HepG2 (cell line): ENCODE measurements at regions not wholly inside any gene's neighbourhood (a gene's known extent, or its start where the extent isn't known, plus 50 kb on each side); places are given as distances from the start of the nearest gene placed in this dataset.
A peak's percentile ranks its signal among the peaks of the same experiment; 100 is the strongest.

Experiments
- ATAC-seq: fragments of 200-7000 bp; cut with Tn5 transposase; 3 replicates; pipeline ENCODE4 v1.9.1; 2020; ENCODE audit warnings: mild to moderate bottlenecking, moderate library complexity
- BruUV-seq: library from RNA; stranded (reverse); fragments of 400-500 nt; replicated peaks from 2 replicates; lab custom pipeline; 2021; lab: Mats Ljungman, UMichigan
- CTCF ChIA-PET: fragments of 300-600 bp; formaldehyde crosslinking; extraction: SDS; loops from one replicate; lab custom pipeline; 2021; ENCODE audit warnings: low total read pairs, inconsistent platforms, low intra/inter-chr PET ratio; lab: Yijun Ruan, JAX
- POLR2A ChIA-PET: fragments of 350-600 bp; sonication (Branson Sonifier 250); formaldehyde crosslinking; loops from one replicate; lab custom pipeline; 2020; ENCODE audit warnings: antibody characterized with exemption, inconsistent platforms; lab: Yijun Ruan, JAX
- DNase-seq: peaks from one replicate; pipeline ENCODE4 v3.0.0-alpha.2; 2015; ENCODE audit warnings: low spot score
- FAIRE-seq: peaks from 3 replicates; lab custom pipeline; 2011; peaks lifted over from hg19 to GRCh38; lab: Jason Lieb, UNC
- H2AFZ ChIP-seq: one replicate; pipeline ENCODE4 v1.6.1; 2011; ENCODE audit warnings: low read length, inconsistent platforms
- H3K27ac ChIP-seq: fragments of 300-600 bp; 3 replicates; pipeline ENCODE4 v1.8.0; 2011; ENCODE audit warnings: mixed run types, mild to moderate bottlenecking, mixed read lengths, low read length, inconsistent platforms; ENCODE audit not compliant: insufficient read depth; ENCODE audit errors: extremely low read length
- H3K27me3 ChIP-seq, 2 experiments: fragments of 200-600 bp in 1 of 2; 2 replicates in 1 of 2; 3 replicates in 1 of 2; pipeline versions ENCODE4 v1.6.0 to v1.8.0; 2011; ENCODE audit warnings: low read length in 2 of 2, mild to moderate bottlenecking in 2 of 2, moderate library complexity in 2 of 2, inconsistent platforms in 1 of 2; ENCODE audit not compliant: insufficient read depth in 2 of 2, control insufficient read depth in 1 of 2
- H3K36me3 ChIP-seq, 2 experiments: fragments of 200-600 bp in 1 of 2; replicated peaks in 1 of 2; 2 replicates in 1 of 2; 3 replicates in 1 of 2; pipeline versions ENCODE4 v1.5.1 to v1.8.0; 2011; ENCODE audit warnings: low read length in 2 of 2, inconsistent platforms in 1 of 2; ENCODE audit not compliant: insufficient read depth in 2 of 2, control insufficient read depth in 1 of 2
- H3K4me1 ChIP-seq: 2 replicates; pipeline ENCODE4 v1.5.1; 2012; ENCODE audit warnings: low read length, inconsistent platforms; ENCODE audit not compliant: insufficient read depth
- H3K4me2 ChIP-seq: 2 replicates; pipeline ENCODE4 v1.6.0; 2011; ENCODE audit warnings: low read depth, low read length, inconsistent platforms
- H3K4me3 ChIP-seq, 3 experiments: fragments of 200-600 bp in 1 of 3; sonication (generic), shearing (Covaris generic) in 1 of 3; replicated peaks in 1 of 3; 2 replicates each; pipeline ENCODE4 v1.5.1; 2011 to 2016; ENCODE audit warnings: low read length in 3 of 3, inconsistent platforms in 2 of 3, low read depth in 2 of 3, mild to moderate bottlenecking in 2 of 3, control low read depth in 1 of 3, mixed read lengths in 1 of 3; ENCODE audit not compliant: insufficient read depth in 1 of 3
- H3K79me2 ChIP-seq: one replicate; pipeline ENCODE4 v1.6.1; 2011; ENCODE audit warnings: low read length, inconsistent platforms; ENCODE audit not compliant: insufficient read depth
- H3K9ac ChIP-seq: 2 replicates; pipeline ENCODE4 v1.6.0; 2011; ENCODE audit warnings: mild to moderate bottlenecking, low read depth, low read length, inconsistent platforms; ENCODE audit not compliant: insufficient read depth
- H3K9me3 ChIP-seq: 2 replicates; pipeline ENCODE4 v1.5.1; 2012; ENCODE audit warnings: mild to moderate bottlenecking, low read length
- H4K20me1 ChIP-seq: 2 replicates; pipeline ENCODE4 v1.6.0; 2011; ENCODE audit warnings: inconsistent platforms, mild to moderate bottlenecking, low read length, moderate library complexity; ENCODE audit not compliant: insufficient read depth
- ATF7 ChIP-seq, 2 experiments: fragments of 450-650 bp in 1 of 2; sonication (generic) in 1 of 2; formaldehyde crosslinking in 1 of 2; IDR thresholded peaks; 2 replicates each; pipeline versions ENCODE4 v1.4.0 to v1.6.1; 2016 to 2020; ENCODE audit warnings: antibody characterized with exemption in 1 of 2, mild to moderate bottlenecking in 1 of 2, missing genetic modification reagents in 1 of 2
- RAD51 ChIP-seq: fragments of 450-650 bp; IDR thresholded peaks from 2 replicates; pipeline ENCODE4 v1.6.1; 2016; ENCODE audit warnings: borderline replicate concordance
- ZNF207 ChIP-seq: fragments of 450-650 bp; IDR thresholded peaks from 2 replicates; pipeline ENCODE4 v1.6.1; 2016; ENCODE audit warnings: antibody characterized with exemption, borderline replicate concordance
- ZNF33A ChIP-seq: sonication (generic); formaldehyde crosslinking; IDR thresholded peaks from 2 replicates; pipeline ENCODE4 v1.5.1; 2020; ENCODE audit warnings: missing genetic modification reagents, mild to moderate bottlenecking, moderate library complexity, borderline replicate concordance
- ZNF782 ChIP-seq: sonication (generic); formaldehyde crosslinking; IDR thresholded peaks from 2 replicates; pipeline ENCODE4 v1.4.0; 2020; ENCODE audit warnings: missing genetic modification reagents, mild to moderate bottlenecking, borderline replicate concordance
- ZSCAN21 ChIP-seq: sonication (generic); formaldehyde crosslinking; IDR thresholded peaks from 2 replicates; pipeline ENCODE4 v1.8.0; 2022; ENCODE audit warnings: mild to moderate bottlenecking, missing genetic modification reagents, moderate library complexity, borderline replicate concordance
- WGBS: methylation state at CpG from one replicate; pipeline ENCODE4 v1.1.6; 2017; ENCODE audit warnings: low lambda C conversion rate; 5-methylcytosine and 5-hydroxymethylcytosine counted together
- in situ Hi-C: cut with HindIII; loops from 2 replicates; pipeline ENCODE4 v1.10.0; 2017; ENCODE audit warnings: low pct_unique_long_range_greater_than_20kb; ENCODE audit not compliant: extremely low pct_ligation_motif_present
- intact Hi-C: fragments of 100-400 bp; cut with micrococcal nuclease; formaldehyde crosslinking; loops from one replicate; pipeline ENCODE4 v1.10.0; 2022; ENCODE audit not compliant: unreplicated experiment
- TF ChIP-seq, protein P1 (sequence below): sonication (generic); formaldehyde crosslinking; IDR thresholded peaks from 2 replicates; pipeline ENCODE4 v1.5.1; 2020; ENCODE audit warnings: mild to moderate bottlenecking, missing genetic modification reagents
- TF ChIP-seq, protein P2 (sequence below): IDR thresholded peaks from 2 replicates; pipeline ENCODE4 v1.6.1; 2016; ENCODE audit warnings: mild to moderate bottlenecking
- TF ChIP-seq, protein P3 (sequence below): sonication (generic); formaldehyde crosslinking; IDR thresholded peaks from 2 replicates; pipeline ENCODE4 v1.5.0; 2020; ENCODE audit warnings: missing genetic modification reagents

DNA sequence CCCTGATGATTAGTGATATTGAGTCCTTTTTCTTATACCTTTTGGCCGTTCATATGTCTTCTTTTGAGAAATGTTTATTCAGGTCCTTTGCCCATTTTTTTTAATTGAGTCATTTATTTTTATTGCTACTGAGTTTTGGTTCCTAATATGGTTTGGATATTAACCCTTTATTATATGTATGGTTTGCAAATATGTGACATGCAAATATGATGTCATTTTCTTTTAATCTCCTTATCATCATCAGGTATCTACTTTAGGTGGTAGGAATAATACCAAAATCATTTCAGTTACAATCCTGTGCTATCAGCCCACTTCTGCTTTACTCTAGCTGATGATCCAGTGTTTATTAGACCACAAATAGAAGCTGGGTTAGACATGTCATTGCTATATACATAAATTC is 102.3 kb upstream of the TRPC7 start:
- Histone ChIP-seq H3K4me1 (no peaks in the 10 kb centered on the region), H3K27ac (no peak overlapping the region), H4K20me1 (no peaks in the 10 kb centered on the region), H3K4me2 (no peak overlapping the region), H2AFZ (no peak overlapping the region), H3K36me3 (no peaks in the 10 kb centered on the region), H3K9ac (no peak overlapping the region), H3K27me3 (no peaks in the 10 kb centered on the region), H3K79me2 (no peaks in the 10 kb centered on the region), H3K9me3 (no peaks in the 10 kb centered on the region), H3K4me3 (no peak overlapping the region)
- DNase-seq = no peak
- POLR2A ChIA-PET = no interaction called here
- TF ChIP-seq, protein P1, sequence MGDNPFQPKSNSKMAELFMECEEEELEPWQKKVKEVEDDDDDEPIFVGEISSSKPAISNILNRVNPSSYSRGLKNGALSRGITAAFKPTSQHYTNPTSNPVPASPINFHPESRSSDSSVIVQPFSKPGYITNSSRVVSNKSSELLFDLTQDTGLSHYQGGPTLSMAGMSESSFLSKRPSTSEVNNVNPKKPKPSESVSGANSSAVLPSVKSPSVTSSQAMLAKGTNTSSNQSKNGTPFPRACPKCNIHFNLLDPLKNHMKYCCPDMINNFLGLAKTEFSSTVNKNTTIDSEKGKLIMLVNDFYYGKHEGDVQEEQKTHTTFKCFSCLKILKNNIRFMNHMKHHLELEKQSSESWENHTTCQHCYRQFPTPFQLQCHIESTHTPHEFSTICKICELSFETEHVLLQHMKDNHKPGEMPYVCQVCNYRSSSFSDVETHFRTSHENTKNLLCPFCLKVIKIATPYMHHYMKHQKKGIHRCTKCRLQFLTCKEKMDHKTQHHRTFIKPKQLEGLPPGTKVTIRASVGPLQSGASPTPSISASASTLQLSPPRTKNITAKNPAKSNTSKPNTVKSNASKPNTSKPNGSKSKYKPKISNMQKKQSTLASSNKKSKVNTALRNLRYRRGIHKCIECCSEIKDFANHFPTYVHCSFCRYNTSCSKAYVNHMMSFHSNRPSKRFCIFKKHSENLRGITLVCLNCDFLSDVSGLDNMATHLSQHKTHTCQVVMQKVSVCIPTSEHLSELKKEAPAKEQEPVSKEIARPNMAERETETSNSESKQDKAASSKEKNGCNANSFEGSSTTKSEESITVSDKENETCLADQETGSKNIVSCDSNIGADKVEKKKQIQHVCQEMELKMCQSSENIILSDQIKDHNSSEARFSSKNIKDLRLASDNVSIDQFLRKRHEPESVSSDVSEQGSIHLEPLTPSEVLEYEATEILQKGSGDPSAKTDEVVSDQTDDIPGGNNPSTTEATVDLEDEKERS = no peak
- peak; percentile 71 for TF ChIP-seq ATF7 (IDR thresholded peaks at IDR 0.05)
- TF ChIP-seq ATF7 (CRISPR knock-in tag; IDR thresholded peaks at IDR 0.05) = no peak
- no peak for TF ChIP-seq ZNF782 (CRISPR knock-in tag)
- FAIRE-seq = no peak
- CTCF ChIA-PET = no interaction called here
- no peak for ATAC-seq
- intact Hi-C loops (no loop called here), in situ Hi-C loops (no loop called here)
- BruUV-seq = no TSS peak
- WGBS = 3% methylated on average over 1 of the region's 1 CpG

DNA sequence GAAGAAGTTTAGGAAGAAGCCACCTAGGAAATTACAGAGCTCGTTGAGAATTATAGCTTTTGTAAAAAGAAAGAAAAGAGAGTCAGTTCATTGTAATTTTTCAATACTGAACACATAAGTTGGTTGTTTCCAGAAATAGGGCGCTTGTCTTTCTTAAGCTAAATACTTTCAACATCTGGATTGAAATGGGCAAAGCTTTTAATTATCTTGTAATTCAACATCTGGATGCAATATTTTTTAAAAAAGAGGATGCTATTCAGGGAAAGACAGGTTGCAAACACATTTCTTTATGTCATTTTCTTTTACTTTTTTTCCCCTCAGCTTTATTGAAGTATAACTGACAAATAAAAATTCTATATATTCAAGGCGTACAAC is 100.7 kb upstream of the TRPC7 start:
- Histone ChIP-seq H3K9me3 (no peaks in the 10 kb centered on the region), H3K27me3 (no peaks in the 10 kb centered on the region), H3K9ac (no peak overlapping the region), H3K36me3 (no peaks in the 10 kb centered on the region), H4K20me1 (no peaks in the 10 kb centered on the region), H3K4me2 (no peak overlapping the region), H3K4me1 (no peaks in the 10 kb centered on the region), H3K79me2 (no peaks in the 10 kb centered on the region), H3K4me3 (no peak overlapping the region), H2AFZ (no peak overlapping the region), H3K27ac (no peak overlapping the region)
- no TSS peak for BruUV-seq
- ChIA-PET POLR2A (no interaction called here), CTCF (no interaction called here)
- ATAC-seq (no peak), FAIRE-seq (no peak), DNase-seq (no peak)
- intact Hi-C loops = no loop called here
- WGBS = 11% methylated on average over 3 of the region's 3 CpGs
- in situ Hi-C loops = no loop called here
- TF ChIP-seq, protein P2, sequence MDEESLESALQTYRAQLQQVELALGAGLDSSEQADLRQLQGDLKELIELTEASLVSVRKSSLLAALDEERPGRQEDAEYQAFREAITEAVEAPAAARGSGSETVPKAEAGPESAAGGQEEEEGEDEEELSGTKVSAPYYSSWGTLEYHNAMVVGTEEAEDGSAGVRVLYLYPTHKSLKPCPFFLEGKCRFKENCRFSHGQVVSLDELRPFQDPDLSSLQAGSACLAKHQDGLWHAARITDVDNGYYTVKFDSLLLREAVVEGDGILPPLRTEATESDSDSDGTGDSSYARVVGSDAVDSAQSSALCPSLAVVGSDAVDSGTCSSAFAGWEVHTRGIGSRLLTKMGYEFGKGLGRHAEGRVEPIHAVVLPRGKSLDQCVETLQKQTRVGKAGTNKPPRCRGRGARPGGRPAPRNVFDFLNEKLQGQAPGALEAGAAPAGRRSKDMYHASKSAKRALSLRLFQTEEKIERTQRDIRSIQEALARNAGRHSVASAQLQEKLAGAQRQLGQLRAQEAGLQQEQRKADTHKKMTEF = no peak
- TF ChIP-seq ZNF207 = no peak
- TF ChIP-seq ZSCAN21 (CRISPR knock-in tag) = no peak
- TF ChIP-seq ZNF33A (CRISPR knock-in tag) = no peak
- TF ChIP-seq, protein P3, sequence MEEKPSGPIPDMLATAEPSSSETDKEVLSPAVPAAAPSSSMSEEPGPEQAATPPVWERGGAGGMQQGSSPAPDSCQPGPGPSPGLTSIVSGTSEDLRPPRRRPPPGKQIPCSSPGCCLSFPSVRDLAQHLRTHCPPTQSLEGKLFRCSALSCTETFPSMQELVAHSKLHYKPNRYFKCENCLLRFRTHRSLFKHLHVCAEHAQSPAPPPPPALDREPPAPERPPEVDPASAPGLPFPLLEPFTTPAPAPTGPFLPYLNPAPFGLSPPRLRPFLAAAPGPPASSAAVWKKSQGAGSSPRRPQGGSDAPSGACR (CRISPR knock-in tag) = no peak
- no peak for TF ChIP-seq RAD51
